SK-N-SH (cell line): ENCODE measurements at regions not wholly inside any gene's neighbourhood (a gene's known extent, or its start where the extent isn't known, plus 50 kb on each side); places are given as distances from the start of the nearest gene placed in this dataset.

Experiments used
- CTCF ChIA-PET: fragments of 300-600, 350-600 bp; formaldehyde crosslinking; extraction: SDS; loops from one replicate; lab custom pipeline; 2021; lab: Yijun Ruan, JAX
- POLR2A ChIA-PET: fragments of 350-600 bp; sonication (Branson Sonifier 250); formaldehyde crosslinking; extraction: SDS; loops from one replicate; lab custom pipeline; 2020; ENCODE audit warnings: antibody characterized with exemption, inconsistent platforms; lab: Yijun Ruan, JAX
- DNase-seq: peaks from one replicate; pipeline ENCODE4 v3.0.0; 2012
- H2AFZ ChIP-seq: fragments of 200-600 bp; sonication (generic); 2 replicates; pipeline ENCODE4 v1.8.1; 2016; ENCODE audit warnings: antibody characterized with exemption, mild to moderate bottlenecking, low read depth
- H3F3A ChIP-seq: fragments of 200-600 bp; sonication (generic); replicated peaks from 2 replicates; pipeline ENCODE3; 2016; ENCODE audit warnings: antibody characterized with exemption, mild to moderate bottlenecking; ENCODE audit not compliant: insufficient read depth
- H3K27ac ChIP-seq, 2 experiments: fragments of 200-500 bp in 1 of 2; fragments of 200-600 bp in 1 of 2; sonication (Bioruptor generic) in 1 of 2; sonication (generic), shearing (Covaris generic) in 1 of 2; 2 replicates each; pipeline versions ENCODE4 v1.5.1 to v1.6.1; 2014 to 2016; ENCODE audit warnings: low read depth in 2 of 2, inconsistent platforms in 1 of 2, low read length in 1 of 2, mild to moderate bottlenecking in 1 of 2, mixed read lengths in 1 of 2
- H3K27me3 ChIP-seq: fragments of 200-600 bp; sonication (generic), shearing (Covaris generic); 2 replicates; pipeline ENCODE4 v1.6.1; 2016; ENCODE audit warnings: mixed run types; ENCODE audit not compliant: insufficient read depth
- H3K36me3 ChIP-seq, 2 experiments: fragments of 200-500 bp in 1 of 2; fragments of 200-600 bp in 1 of 2; sonication (Bioruptor generic) in 1 of 2; sonication (generic) in 1 of 2; replicated peaks in 1 of 2; 2 replicates each; pipeline versions ENCODE3 to v1.5.1; 2014 to 2016; ENCODE audit warnings: low read length in 1 of 2, mild to moderate bottlenecking in 1 of 2; ENCODE audit not compliant: insufficient read depth in 2 of 2, control insufficient read depth in 1 of 2
- H3K4me1 ChIP-seq, 2 experiments: fragments of 200-500 bp in 1 of 2; fragments of 200-600 bp in 1 of 2; sonication (Bioruptor generic) in 1 of 2; sonication (generic), shearing (Covaris generic) in 1 of 2; 2 replicates each; pipeline versions ENCODE4 v1.5.1 to v1.6.1; 2014 to 2016; ENCODE audit warnings: low read depth in 1 of 2, low read length in 1 of 2, mixed run types in 1 of 2; ENCODE audit not compliant: insufficient read depth in 2 of 2, control insufficient read depth in 1 of 2
- H3K4me2 ChIP-seq: fragments of 200-600 bp; sonication (generic), shearing (Covaris generic); 2 replicates; pipeline ENCODE4 v1.6.1; 2017; ENCODE audit warnings: mixed run types
- H3K4me3 ChIP-seq, 2 experiments: fragments of 200-500 bp in 1 of 2; fragments of 200-600 bp in 1 of 2; sonication (Bioruptor generic) in 1 of 2; sonication (generic), shearing (Covaris generic) in 1 of 2; 2 replicates each; pipeline versions ENCODE4 v1.5.1 to v1.8.1; 2014 to 2016; ENCODE audit warnings: low read depth in 2 of 2, inconsistent platforms in 1 of 2, low read length in 1 of 2, mild to moderate bottlenecking in 1 of 2, mixed read lengths in 1 of 2, moderate library complexity in 1 of 2
- H3K79me2 ChIP-seq: fragments of 200-600 bp; sonication (generic); 2 replicates; pipeline ENCODE4 v1.8.1; 2017; ENCODE audit warnings: mild to moderate bottlenecking; ENCODE audit not compliant: insufficient read depth
- H3K9ac ChIP-seq: fragments of 200-600 bp; sonication (generic); 2 replicates; pipeline ENCODE4 v1.6.1; 2017; ENCODE audit warnings: mixed run types
- H3K9me2 ChIP-seq: fragments of 200-600 bp; sonication (generic); 2 replicates; pipeline ENCODE4 v1.6.1; 2017; ENCODE audit warnings: mixed run types
- H3K9me3 ChIP-seq: fragments of 200-600 bp; sonication (generic); 2 replicates; pipeline ENCODE4 v1.6.1; 2017; ENCODE audit warnings: mixed run types, mild to moderate bottlenecking, moderate library complexity
- H4K20me1 ChIP-seq: fragments of 200-600 bp; sonication (generic); 2 replicates; pipeline ENCODE4 v1.6.1; 2017; ENCODE audit warnings: mild to moderate bottlenecking, mixed run types; ENCODE audit not compliant: insufficient read depth
- CHD2 ChIP-seq: fragments of 150-350 bp; IDR thresholded peaks from 2 replicates; pipeline ENCODE4 v1.6.1; 2018; ENCODE audit warnings: low read length; ENCODE audit not compliant: partially characterized antibody
- CTCF ChIP-seq: fragments of 200-600 bp; sonication (generic); IDR thresholded peaks from 2 replicates; pipeline ENCODE4 v1.6.1; 2017; ENCODE audit warnings: antibody characterized with exemption, mild to moderate bottlenecking, moderate library complexity
- ELF1 ChIP-seq: IDR thresholded peaks from 2 replicates; pipeline ENCODE4 v1.4.0; 2012
- EZH2phosphoT487 ChIP-seq: fragments of 200-600 bp; sonication (generic); IDR thresholded peaks from 2 replicates; pipeline ENCODE4 v1.6.1; 2017; ENCODE audit warnings: low read depth, mixed run types, mild to moderate bottlenecking, antibody characterized with exemption, moderate library complexity, borderline replicate concordance
- FOSL2 ChIP-seq: IDR thresholded peaks from 2 replicates; pipeline ENCODE4 v1.4.0; 2012; ENCODE audit warnings: low read depth, mild to moderate bottlenecking, moderate library complexity, borderline replicate concordance
- FOXJ3 ChIP-seq: sonication (generic); formaldehyde crosslinking; IDR thresholded peaks from 2 replicates; pipeline ENCODE4 v1.5.1; 2020; ENCODE audit warnings: mild to moderate bottlenecking, missing genetic modification reagents
- FOXM1 ChIP-seq: IDR thresholded peaks from 2 replicates; pipeline ENCODE4 v1.4.0; 2012; ENCODE audit warnings: low read depth, mild to moderate bottlenecking
- IRF3 ChIP-seq: fragments of 150-350 bp; IDR thresholded peaks from 2 replicates; pipeline ENCODE4 v1.6.1; 2016; ENCODE audit warnings: mild to moderate bottlenecking, low read depth, low read length
- MEF2A ChIP-seq: IDR thresholded peaks from 2 replicates; pipeline ENCODE4 v1.4.0; 2012; ENCODE audit warnings: low read depth, borderline replicate concordance
- NFIC ChIP-seq: IDR thresholded peaks from 2 replicates; pipeline ENCODE4 v1.4.0; 2012; ENCODE audit warnings: borderline replicate concordance
- NRF1 ChIP-seq: IDR thresholded peaks from 2 replicates; pipeline ENCODE4 v1.6.1; 2012; ENCODE audit warnings: low read depth, mild to moderate bottlenecking, low read length
- POLR2AphosphoS5 ChIP-seq: IDR thresholded peaks from 2 replicates; pipeline ENCODE4 v1.6.1; 2012; ENCODE audit warnings: low read depth, low read length
- RAD21 ChIP-seq: IDR thresholded peaks from 2 replicates; pipeline ENCODE4 v1.6.1; 2012; ENCODE audit warnings: mild to moderate bottlenecking, low read length
- RCOR1 ChIP-seq: fragments of 150-350 bp; IDR thresholded peaks from 2 replicates; pipeline ENCODE4 v1.6.1; 2017; ENCODE audit warnings: antibody characterized with exemption, low read length
- REST ChIP-seq: IDR thresholded peaks from 2 replicates; pipeline ENCODE4 v1.6.1; 2012; ENCODE audit warnings: mild to moderate bottlenecking, low read depth, low read length, moderate library complexity
- RXRA ChIP-seq: IDR thresholded peaks from 2 replicates; pipeline ENCODE4 v1.4.0; 2012; ENCODE audit warnings: low read depth, mild to moderate bottlenecking, borderline replicate concordance
- SIN3A ChIP-seq: IDR thresholded peaks from 2 replicates; pipeline ENCODE4 v1.6.1; 2012; ENCODE audit warnings: low read depth, mild to moderate bottlenecking, low read length, moderate library complexity, borderline replicate concordance
- TAF1 ChIP-seq: IDR thresholded peaks from 2 replicates; pipeline ENCODE4 v1.6.1; 2012; ENCODE audit warnings: low read depth, mild to moderate bottlenecking, low read length, moderate library complexity, borderline replicate concordance
- TEAD4 ChIP-seq: IDR thresholded peaks from 2 replicates; pipeline ENCODE4 v1.4.0; 2012; ENCODE audit warnings: mild to moderate bottlenecking, borderline replicate concordance; ENCODE audit not compliant: insufficient read depth
- USF1 ChIP-seq: IDR thresholded peaks from 2 replicates; pipeline ENCODE4 v1.4.0; 2012; ENCODE audit warnings: low read depth, borderline replicate concordance
- USF2 ChIP-seq: fragments of 150-350 bp; IDR thresholded peaks from 2 replicates; pipeline ENCODE4 v1.6.1; 2017; ENCODE audit warnings: antibody characterized with exemption, low read length, low read depth, borderline replicate concordance
- YY1 ChIP-seq: IDR thresholded peaks from 2 replicates; pipeline ENCODE4 v1.4.0; 2012; ENCODE audit warnings: low read depth, mild to moderate bottlenecking
- ZBTB33 ChIP-seq: IDR thresholded peaks from 2 replicates; pipeline ENCODE4 v1.4.0; 2012; ENCODE audit warnings: low read depth, borderline replicate concordance
- WGBS: methylation state at CpG from one replicate; pipeline ENCODE4 v1.1.6; 2017; ENCODE audit warnings: low lambda C conversion rate; 5-methylcytosine and 5-hydroxymethylcytosine counted together

- Histone ChIP-seq H3K4me1 (no peaks in the 10 kb centered on the region), H3K4me3 (peak overlapping the region; percentile 56 to 60; a peak in 2 of 4 replicates), H3K36me3 (no peaks in the 10 kb centered on the region), H3F3A (peaks cover 7% of the 10 kb centered on the region), H4K20me1 (no peaks in the 10 kb centered on the region), H2AFZ (peak overlapping the region; percentile 56; the same call in 1 of the 2 replicates), H3K27ac (peak overlapping the region; percentile 28 to 83; a peak in 3 of 4 replicates), H3K9ac (peak overlapping the region; percentile 75; the same call in 1 of the 2 replicates), H3K79me2 (peaks cover 46% of the 10 kb centered on the region), H3K9me2 (no peaks in the 10 kb centered on the region), H3K4me2 (peak overlapping the region; percentile 76), H3K9me3 (no peaks in the 10 kb centered on the region), H3K27me3 (no peaks in the 10 kb centered on the region; the same call in none of the 2 replicates)
- ChIA-PET CTCF (interaction anchor here (1.0 to 1.6 kb wide), 3 partner anchors 16 to 370 kb away, joined by 3 to 4 read pairs (median 3); no protein-coding TSS in a partner anchor), POLR2A (no interaction called here)
- no peak for DNase-seq
- 43% methylated on average over 5 of the region's 5 CpGs for WGBS
- no peak for TF ChIP-seq RCOR1
- no peak for TF ChIP-seq FOXJ3 (CRISPR knock-in tag)
- TF ChIP-seq MEF2A = no peak
- TF ChIP-seq USF1 = no peak
- peak; percentile 76; the same call in 1 of the 2 replicates for TF ChIP-seq TEAD4
- TF ChIP-seq TAF1 = peak; percentile 83; the same call in 1 of the 2 replicates
- TF ChIP-seq SIN3A = no peak
- no peak for TF ChIP-seq CTCF
- TF ChIP-seq FOSL2 = peak; percentile 55; the same call in 1 of the 2 replicates
- TF ChIP-seq RXRA = no peak
- TF ChIP-seq IRF3 = no peak
- TF ChIP-seq EZH2phosphoT487 = no peak
- no peak for TF ChIP-seq ELF1
- TF ChIP-seq NFIC = peak; percentile 40; the same call in 1 of the 2 replicates
- TF ChIP-seq RAD21 = no peak
- no peak for TF ChIP-seq NRF1
- TF ChIP-seq CHD2 = no peak
- no peak for TF ChIP-seq YY1
- no peak for TF ChIP-seq REST
- no peak for TF ChIP-seq USF2
- no peak for TF ChIP-seq ZBTB33
- TF ChIP-seq FOXM1 = no peak
- TF ChIP-seq POLR2AphosphoS5 = no peak
Observed at GRCh38 chr12:100718187-100718586, 76.4 kb upstream of the ANO4 start.
